WI38 (cell line): ENCODE measurements at regions not wholly inside any gene's neighbourhood (a gene's known extent, or its start where the extent isn't known, plus 50 kb on each side); places are given as distances from the start of the nearest gene placed in this dataset.

Experiments used
- H3K4me3 ChIP-seq: 2 replicates; pipeline ENCODE4 v1.5.1; 2011; ENCODE audit warnings: low read depth, mild to moderate bottlenecking, control low read depth, low read length
- TF ChIP-seq, protein P1 (sequence below): IDR thresholded peaks from 2 replicates; pipeline ENCODE4 v1.5.1; 2012; ENCODE audit warnings: low read depth, mild to moderate bottlenecking, control low read depth, low read length

DNA sequence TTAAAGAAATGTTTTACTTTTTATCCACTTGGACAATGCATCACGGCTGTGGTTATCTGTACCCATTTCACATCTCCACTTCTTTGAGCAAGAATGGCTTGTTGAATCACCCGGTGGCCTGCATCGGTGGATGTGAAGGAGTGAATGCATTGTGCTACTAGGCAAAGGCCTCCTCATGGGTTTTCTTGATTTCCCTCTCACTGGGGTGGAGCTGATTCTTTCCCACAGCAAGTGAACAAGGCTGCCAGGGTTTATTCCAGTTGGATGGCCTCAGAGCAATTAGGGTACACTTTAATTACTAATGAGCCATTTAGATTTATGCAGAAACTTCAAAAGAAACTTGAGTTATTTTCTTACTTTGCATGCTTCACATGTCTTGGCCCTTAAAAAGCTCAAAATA, 387.1 kb downstream of the RND3 start:
- no peak overlapping the region for H3K4me3 ChIP-seq
- TF ChIP-seq, protein P1, sequence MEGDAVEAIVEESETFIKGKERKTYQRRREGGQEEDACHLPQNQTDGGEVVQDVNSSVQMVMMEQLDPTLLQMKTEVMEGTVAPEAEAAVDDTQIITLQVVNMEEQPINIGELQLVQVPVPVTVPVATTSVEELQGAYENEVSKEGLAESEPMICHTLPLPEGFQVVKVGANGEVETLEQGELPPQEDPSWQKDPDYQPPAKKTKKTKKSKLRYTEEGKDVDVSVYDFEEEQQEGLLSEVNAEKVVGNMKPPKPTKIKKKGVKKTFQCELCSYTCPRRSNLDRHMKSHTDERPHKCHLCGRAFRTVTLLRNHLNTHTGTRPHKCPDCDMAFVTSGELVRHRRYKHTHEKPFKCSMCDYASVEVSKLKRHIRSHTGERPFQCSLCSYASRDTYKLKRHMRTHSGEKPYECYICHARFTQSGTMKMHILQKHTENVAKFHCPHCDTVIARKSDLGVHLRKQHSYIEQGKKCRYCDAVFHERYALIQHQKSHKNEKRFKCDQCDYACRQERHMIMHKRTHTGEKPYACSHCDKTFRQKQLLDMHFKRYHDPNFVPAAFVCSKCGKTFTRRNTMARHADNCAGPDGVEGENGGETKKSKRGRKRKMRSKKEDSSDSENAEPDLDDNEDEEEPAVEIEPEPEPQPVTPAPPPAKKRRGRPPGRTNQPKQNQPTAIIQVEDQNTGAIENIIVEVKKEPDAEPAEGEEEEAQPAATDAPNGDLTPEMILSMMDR = no peak

DNA sequence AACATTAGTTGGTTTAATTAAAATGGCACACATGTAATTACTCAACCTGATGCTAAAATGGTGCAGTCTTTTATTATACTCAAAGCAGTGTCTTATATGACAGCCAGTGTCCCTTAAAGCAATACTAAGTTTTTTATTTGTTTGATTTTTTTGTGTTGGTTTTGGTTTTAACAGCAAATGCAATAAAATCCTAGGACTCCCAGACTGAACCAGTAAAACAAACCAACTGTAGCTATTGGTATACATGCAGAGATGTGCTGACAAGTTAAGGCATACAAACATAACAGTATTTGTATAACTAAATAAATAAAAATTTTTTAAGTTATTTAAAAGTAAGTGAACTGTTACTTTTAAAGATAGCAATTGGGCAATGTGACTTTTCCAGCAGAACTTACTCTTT, 387.7 kb downstream of the RND3 start:
- no peak overlapping the region for H3K4me3 ChIP-seq
- TF ChIP-seq, protein P1 = no peak

DNA sequence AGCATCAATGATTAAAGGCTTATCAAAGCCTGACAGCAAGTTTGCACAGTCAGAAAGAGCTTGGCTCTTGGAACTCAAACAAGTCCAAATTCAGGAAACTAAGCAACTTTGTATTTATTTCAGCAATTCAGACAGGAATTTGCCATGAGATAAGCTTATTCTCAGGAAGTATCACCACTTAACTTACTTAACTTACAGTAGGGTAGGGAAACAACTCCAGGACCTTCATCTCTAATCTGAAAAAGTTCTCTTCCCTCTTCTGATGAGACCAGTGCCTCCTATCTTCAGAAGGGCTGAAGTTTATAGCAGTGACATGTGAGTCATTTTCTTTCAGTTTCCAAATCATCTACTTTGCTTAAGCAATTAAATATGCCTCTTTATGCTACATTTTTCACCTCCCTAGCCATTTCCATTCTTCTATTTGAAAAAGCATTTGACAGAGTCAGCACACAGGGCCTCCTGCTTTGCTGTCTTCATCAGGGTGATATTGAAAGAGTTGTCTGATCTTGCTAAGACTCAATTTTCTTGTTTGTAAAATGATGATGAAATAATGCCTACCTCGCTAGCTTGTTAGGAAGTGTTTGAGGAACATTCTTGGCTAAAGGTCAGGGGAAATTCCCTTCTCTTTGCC, 389.5 kb downstream of the RND3 start:
- TF ChIP-seq, protein P1 = no peak
- H3K4me3 ChIP-seq = no peak overlapping the region

DNA sequence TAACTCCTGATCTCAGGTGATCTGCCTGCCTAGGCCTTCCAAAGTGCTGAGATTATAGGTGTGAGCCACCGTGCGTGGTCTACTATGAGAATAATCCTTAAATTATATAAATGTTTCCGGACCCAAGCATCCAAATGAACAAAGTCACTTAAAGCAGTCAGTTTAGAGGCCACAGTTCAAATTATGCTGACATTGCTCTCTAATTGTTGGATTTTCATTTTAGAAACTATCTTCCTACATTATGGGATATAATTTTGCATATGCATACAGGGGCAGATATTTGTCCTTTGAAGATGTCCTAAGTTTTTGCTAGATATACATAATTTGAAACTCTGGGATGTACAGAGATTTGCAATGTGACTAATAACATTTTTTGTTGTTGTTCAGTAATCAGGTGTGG, 390.1 kb downstream of the RND3 start:
- TF ChIP-seq, protein P1 = no peak

DNA sequence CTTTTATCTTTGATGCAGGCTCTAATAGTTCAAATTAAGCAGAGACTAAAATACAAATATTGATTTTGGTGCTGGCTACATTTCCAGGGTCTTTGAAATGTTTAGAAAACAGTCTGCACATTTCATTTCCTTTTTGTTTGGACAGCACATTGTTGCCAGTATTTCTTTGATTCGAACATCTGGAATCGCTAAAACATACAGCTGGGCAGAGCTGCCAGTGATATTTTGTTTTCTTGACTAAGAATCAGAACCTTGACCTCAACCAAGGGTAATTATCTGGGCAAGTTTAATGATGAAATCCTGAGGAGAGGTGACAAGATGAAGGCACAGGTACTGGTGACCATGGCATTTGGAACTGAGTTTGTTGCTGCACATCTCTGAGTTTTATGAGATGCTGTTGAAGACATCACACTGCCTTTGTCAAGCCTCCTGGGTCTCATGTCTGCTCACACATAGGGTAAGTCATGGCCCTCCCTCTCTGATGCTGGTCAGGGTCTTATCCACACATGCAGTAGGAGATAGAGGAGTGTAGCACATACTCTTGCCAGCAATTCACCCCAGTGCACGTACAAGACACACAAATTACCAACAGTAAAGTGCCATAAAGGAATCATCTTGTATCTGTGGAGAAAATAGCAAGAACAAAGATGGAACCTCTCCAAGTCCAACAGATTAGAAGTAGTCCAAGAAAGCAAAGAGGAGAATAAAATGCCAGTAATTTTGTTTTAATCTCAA, 391.9 kb downstream of the RND3 start:
- TF ChIP-seq, protein P1 = no peak
- H3K4me3 ChIP-seq = no peak overlapping the region

More for the DNA sequence above, 390.1 kb downstream of the RND3 start:
- H3K4me3 ChIP-seq = no peak overlapping the region

DNA sequence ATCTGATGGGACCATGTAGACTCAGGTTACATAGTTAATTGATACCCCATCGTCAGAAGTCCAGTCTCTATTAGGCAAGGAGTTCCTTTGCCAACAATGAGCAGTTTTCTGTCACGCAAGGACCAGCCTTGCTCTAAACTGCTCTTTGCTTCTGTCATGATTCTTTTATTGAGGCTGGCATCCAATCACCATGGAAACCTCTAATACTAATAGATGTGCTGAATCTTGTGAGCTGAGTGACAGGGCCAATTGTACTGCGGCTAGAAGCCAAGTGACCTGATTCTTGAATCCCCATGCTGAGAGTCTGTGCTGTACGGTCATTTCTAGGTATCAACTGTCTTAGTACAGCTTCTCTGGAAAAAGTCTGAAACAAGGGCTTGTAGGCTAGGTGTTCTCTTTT, 395.6 kb downstream of the RND3 start:
- TF ChIP-seq, protein P1 = no peak
- no peak overlapping the region for H3K4me3 ChIP-seq

DNA sequence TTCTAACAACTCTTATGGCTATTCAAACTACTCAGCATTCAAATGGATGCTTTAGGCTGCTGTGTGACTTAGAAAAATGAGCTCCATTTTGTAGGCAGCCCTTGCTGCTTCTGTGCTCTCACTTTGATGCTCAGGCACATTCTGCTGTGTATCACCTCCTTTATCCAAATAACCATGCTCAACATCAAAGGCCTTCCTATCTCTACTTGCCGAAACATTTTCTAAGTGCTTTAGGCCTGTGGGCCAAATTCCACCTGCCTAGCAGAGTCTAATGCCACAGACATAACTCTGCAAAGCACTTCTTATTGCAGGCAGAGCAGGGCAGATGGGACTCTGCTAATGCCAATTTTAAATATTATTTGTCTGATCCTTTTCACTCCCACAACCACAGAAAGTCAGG, 397.4 kb downstream of the RND3 start:
- TF ChIP-seq, protein P1 = no peak
- no peak overlapping the region for H3K4me3 ChIP-seq
